BLaER1 treated with 17β-estradiol and CSF1 and Interleukin-3, amounts not matched to agents 10 nM and 100 nM (cell line): ENCODE measurements at regions not wholly inside any gene's neighbourhood (a gene's known extent, or its start where the extent isn't known, plus 50 kb on each side); places are given as distances from the start of the nearest gene placed in this dataset.

ENCODE experiments used
- H3K27ac ChIP-seq, 11 experiments: shearing (Covaris generic); formaldehyde crosslinking; 2 replicates each; pipeline ENCODE4 v1.8.1; 2022
- H3K27me3 ChIP-seq, 11 experiments: shearing (Covaris generic); formaldehyde crosslinking; 2 replicates each; pipeline ENCODE4 v1.8.1; 2022
- H3K36me3 ChIP-seq, 11 experiments: shearing (Covaris generic); formaldehyde crosslinking; 2 replicates each; pipeline ENCODE4 v1.8.1; 2022
- H3K4me1 ChIP-seq, 10 experiments: shearing (Covaris generic); formaldehyde crosslinking; 2 replicates each; pipeline ENCODE4 v1.8.1; 2022
- H3K4me2 ChIP-seq, 11 experiments: shearing (Covaris generic); formaldehyde crosslinking; 2 replicates each; pipeline ENCODE4 v1.8.1; 2022
- H3K4me3 ChIP-seq, 10 experiments: shearing (Covaris generic); formaldehyde crosslinking; 2 replicates each; pipeline ENCODE4 v1.8.1; 2022
- H3K9ac ChIP-seq, 11 experiments: shearing (Covaris generic); formaldehyde crosslinking; 2 replicates each; pipeline ENCODE4 v1.8.1; 2022
- H3K9me3 ChIP-seq, 11 experiments: shearing (Covaris generic); formaldehyde crosslinking; replicated peaks in 1 of 11; 2 replicates each; pipeline ENCODE4 v1.8.1; 2022
- H4K20me1 ChIP-seq, 11 experiments: shearing (Covaris generic); formaldehyde crosslinking; 2 replicates each; pipeline ENCODE4 v1.8.1; 2022
- Cebpa-rat ChIP-seq, 11 experiments: shearing (Covaris generic); IDR thresholded peaks; 2 replicates each; pipeline ENCODE4 v1.8.1; 2022

GRCh38 chr12:59941461-59941860 is 345.6 kb downstream of the SLC16A7 start:
- H3K27me3 ChIP-seq = no peaks in the 10 kb centered on the region
- no peaks in the 10 kb centered on the region for H3K4me1 ChIP-seq
- H3K27ac ChIP-seq = no peak overlapping the region
- no peak overlapping the region for H3K4me2 ChIP-seq
- H4K20me1 ChIP-seq = no peaks in the 10 kb centered on the region
- H3K36me3 ChIP-seq = no peaks in the 10 kb centered on the region
- H3K4me3 ChIP-seq = no peak overlapping the region
- TF ChIP-seq Cebpa-rat (IDR thresholded peaks at IDR 0.05) = no peak
- no peak overlapping the region for H3K9ac ChIP-seq
- no peaks in the 10 kb centered on the region for H3K9me3 ChIP-seq

- Histone ChIP-seq H3K36me3 (no peaks in the 10 kb centered on the region), H4K20me1 (no peaks in the 10 kb centered on the region), H3K4me2 (no peak overlapping the region), H3K9me3 (no peaks in the 10 kb centered on the region), H3K9ac (no peak overlapping the region), H3K27me3 (no peaks in the 10 kb centered on the region), H3K27ac (no peak overlapping the region), H3K4me3 (no peak overlapping the region), H3K4me1 (no peaks in the 10 kb centered on the region)
- no peak for TF ChIP-seq Cebpa-rat (IDR thresholded peaks at IDR 0.05)
These were observed 348.3 kb downstream of the SLC16A7 start for GRCh38 chr12:59944177-59944576.

GRCh38 chr12:59946635-59947034 is 350.8 kb downstream of the SLC16A7 start:
- no peak overlapping the region for H3K9ac ChIP-seq
- H3K4me3 ChIP-seq = no peak overlapping the region
- H3K36me3 ChIP-seq = no peaks in the 10 kb centered on the region
- no peak overlapping the region for H3K4me2 ChIP-seq
- no peak for TF ChIP-seq Cebpa-rat (IDR thresholded peaks at IDR 0.05)
- no peak overlapping the region for H3K27ac ChIP-seq
- no peaks in the 10 kb centered on the region for H4K20me1 ChIP-seq
- no peaks in the 10 kb centered on the region for H3K9me3 ChIP-seq
- no peaks in the 10 kb centered on the region for H3K27me3 ChIP-seq
- H3K4me1 ChIP-seq = no peaks in the 10 kb centered on the region

- no peaks in the 10 kb centered on the region for H4K20me1 ChIP-seq
- H3K27ac ChIP-seq = no peak overlapping the region
- H3K4me3 ChIP-seq = no peak overlapping the region
- no peaks in the 10 kb centered on the region for H3K36me3 ChIP-seq
- no peak overlapping the region for H3K9ac ChIP-seq
- H3K9me3 ChIP-seq = peaks cover 0 to 2% (median 0%) of the 10 kb centered on the region in 11 experiments; a peak in 3 of 22 replicates
- no peak for TF ChIP-seq Cebpa-rat (IDR thresholded peaks at IDR 0.05)
- no peaks in the 10 kb centered on the region for H3K4me1 ChIP-seq
- H3K4me2 ChIP-seq = no peak overlapping the region
- no peaks in the 10 kb centered on the region for H3K27me3 ChIP-seq
These were observed 367.7 kb downstream of the SLC16A7 start for GRCh38 chr12:59963546-59963945.

- Histone ChIP-seq H3K9ac (no peak overlapping the region), H3K4me1 (peaks cover 0 to 5% (median 0%) of the 10 kb centered on the region in 10 experiments; a peak in 1 of 20 replicates), H3K9me3 (no peaks in the 10 kb centered on the region), H3K4me2 (no peak overlapping the region; a peak in 1 of 22 replicates), H3K4me3 (no peak overlapping the region), H4K20me1 (no peaks in the 10 kb centered on the region), H3K36me3 (no peaks in the 10 kb centered on the region), H3K27me3 (no peaks in the 10 kb centered on the region), H3K27ac (no peak overlapping the region)
- peak in 5 of 11 experiments; percentile 17 to 59 (median 30); a peak in 3 of 22 replicates for TF ChIP-seq Cebpa-rat (IDR thresholded peaks at IDR 0.05)
These were observed 377.1 kb downstream of the SLC16A7 start for GRCh38 chr12:59972905-59973304.

- Histone ChIP-seq H3K4me2 (no peak overlapping the region), H3K27me3 (no peaks in the 10 kb centered on the region), H3K9me3 (no peaks in the 10 kb centered on the region), H3K4me3 (no peak overlapping the region), H3K4me1 (peaks cover 0 to 5% (median 0%) of the 10 kb centered on the region in 10 experiments; a peak in 1 of 20 replicates), H3K9ac (no peak overlapping the region), H3K36me3 (no peaks in the 10 kb centered on the region), H3K27ac (no peak overlapping the region), H4K20me1 (no peaks in the 10 kb centered on the region)
- TF ChIP-seq Cebpa-rat (IDR thresholded peaks at IDR 0.05) = no peak
These were observed 377.7 kb downstream of the SLC16A7 start for GRCh38 chr12:59973515-59973914.

GRCh38 chr12:59977779-59978178 is 381.9 kb downstream of the SLC16A7 start:
- no peak overlapping the region for H3K4me3 ChIP-seq
- no peak overlapping the region for H3K4me2 ChIP-seq
- no peak for TF ChIP-seq Cebpa-rat (IDR thresholded peaks at IDR 0.05)
- H3K36me3 ChIP-seq = no peaks in the 10 kb centered on the region
- peaks cover 0 to 3% (median 0%) of the 10 kb centered on the region in 10 experiments; a peak in 1 of 20 replicates for H3K4me1 ChIP-seq
- no peaks in the 10 kb centered on the region for H3K9me3 ChIP-seq
- no peak overlapping the region for H3K9ac ChIP-seq
- H4K20me1 ChIP-seq = no peaks in the 10 kb centered on the region
- H3K27me3 ChIP-seq = no peaks in the 10 kb centered on the region
- no peak overlapping the region for H3K27ac ChIP-seq

- Histone ChIP-seq H3K9me3 (no peaks in the 10 kb centered on the region), H3K4me3 (no peak overlapping the region), H3K4me1 (no peaks in the 10 kb centered on the region), H3K27ac (no peak overlapping the region), H4K20me1 (no peaks in the 10 kb centered on the region), H3K4me2 (no peak overlapping the region), H3K36me3 (no peaks in the 10 kb centered on the region), H3K9ac (no peak overlapping the region), H3K27me3 (no peaks in the 10 kb centered on the region)
- no peak for TF ChIP-seq Cebpa-rat (IDR thresholded peaks at IDR 0.05)
These were observed 384.6 kb downstream of the SLC16A7 start for GRCh38 chr12:59980476-59980875.

- Histone ChIP-seq H3K9me3 (no peaks in the 10 kb centered on the region), H3K36me3 (no peaks in the 10 kb centered on the region), H3K4me3 (no peak overlapping the region), H3K4me2 (no peak overlapping the region), H3K4me1 (no peaks in the 10 kb centered on the region), H3K9ac (no peak overlapping the region), H3K27me3 (no peaks in the 10 kb centered on the region), H4K20me1 (no peaks in the 10 kb centered on the region), H3K27ac (no peak overlapping the region)
- no peak for TF ChIP-seq Cebpa-rat (IDR thresholded peaks at IDR 0.05)
These were observed 403.5 kb downstream of the SLC16A7 start for GRCh38 chr12:59999291-59999690.

- H3K4me3 ChIP-seq = no peak overlapping the region
- H4K20me1 ChIP-seq = no peaks in the 10 kb centered on the region
- H3K27ac ChIP-seq = no peak overlapping the region
- H3K4me2 ChIP-seq = no peak overlapping the region
- H3K36me3 ChIP-seq = no peaks in the 10 kb centered on the region
- TF ChIP-seq Cebpa-rat (IDR thresholded peaks at IDR 0.05) = no peak
- no peaks in the 10 kb centered on the region for H3K9me3 ChIP-seq
- no peaks in the 10 kb centered on the region for H3K4me1 ChIP-seq
- H3K9ac ChIP-seq = no peak overlapping the region
- H3K27me3 ChIP-seq = no peaks in the 10 kb centered on the region
These were observed 414.7 kb downstream of the SLC16A7 start for GRCh38 chr12:60010486-60010885.
